Fibroblast of lung (primary cell): ENCODE measurements at regions not wholly inside any gene's neighbourhood (a gene's known extent, or its start where the extent isn't known, plus 50 kb on each side); places are given as distances from the start of the nearest gene placed in this dataset.

ENCODE experiments used
- DNase-seq, 2 donors: peaks; one replicate each; pipeline versions ENCODE4 v3.0.0 to v3.0.0-alpha.2; 2010; ENCODE audit warnings: low read depth in 2 of 2
- H2AFZ ChIP-seq: 2 replicates; pipeline ENCODE4 v1.5.1; 2012; ENCODE audit warnings: low read length, control low read depth, inconsistent platforms
- H3K27ac ChIP-seq: 2 replicates; pipeline ENCODE4 v1.5.1; 2011; ENCODE audit warnings: low read length, control low read depth; ENCODE audit not compliant: insufficient read depth
- H3K27me3 ChIP-seq: 2 replicates; pipeline ENCODE4 v1.5.1; 2011; ENCODE audit warnings: mild to moderate bottlenecking, low read length; ENCODE audit not compliant: control insufficient read depth, insufficient read depth
- H3K36me3 ChIP-seq: 2 replicates; pipeline ENCODE4 v1.5.1; 2011; ENCODE audit warnings: low read length; ENCODE audit not compliant: control insufficient read depth, insufficient read depth
- H3K4me1 ChIP-seq: 2 replicates; pipeline ENCODE4 v1.5.1; 2011; ENCODE audit warnings: low read length; ENCODE audit not compliant: control insufficient read depth, insufficient read depth; ENCODE audit errors: extremely low read depth
- H3K4me2 ChIP-seq: 2 replicates; pipeline ENCODE4 v1.5.1; 2011; ENCODE audit warnings: low read length, control low read depth; ENCODE audit not compliant: insufficient read depth; ENCODE audit errors: extremely low read depth
- H3K4me3 ChIP-seq, 4 experiments: fragments of 200-600 bp in 1 of 4; sonication (generic) in 1 of 4; replicated peaks in 1 of 4; 2 replicates each; pipeline ENCODE4 v1.5.1; 2011 to 2016; ENCODE audit warnings: low read length in 4 of 4, low read depth in 3 of 4, mild to moderate bottlenecking in 3 of 4, control low read depth in 2 of 4, inconsistent platforms in 1 of 4, mixed read lengths in 1 of 4; ENCODE audit not compliant: insufficient read depth in 1 of 4; ENCODE audit errors: control extremely low read depth in 1 of 4
- H3K79me2 ChIP-seq: 2 replicates; pipeline ENCODE4 v1.5.1; 2012; ENCODE audit warnings: mild to moderate bottlenecking, low read length, inconsistent platforms; ENCODE audit not compliant: control insufficient read depth, insufficient read depth
- H3K9ac ChIP-seq: 2 replicates; pipeline ENCODE4 v1.5.1; 2011; ENCODE audit warnings: mild to moderate bottlenecking, low read length, control low read depth; ENCODE audit not compliant: insufficient read depth
- H3K9me3 ChIP-seq: 2 replicates; pipeline ENCODE4 v1.5.1; 2012; ENCODE audit warnings: low read depth, low read length; ENCODE audit not compliant: control insufficient read depth, insufficient read depth
- H4K20me1 ChIP-seq: 2 replicates; pipeline ENCODE4 v1.5.1; 2011; ENCODE audit warnings: low read length; ENCODE audit not compliant: control insufficient read depth, insufficient read depth; ENCODE audit errors: extremely low read depth
- CTCF ChIP-seq, 2 donors: IDR thresholded peaks in 1 of 2; conservative IDR thresholded peaks in 1 of 2; 1 replicate in 1 of 2; 2 replicates in 1 of 2; pipeline ENCODE4 v1.5.1; 2011 to 2012; ENCODE audit warnings: low read length in 2 of 2, control low read depth in 1 of 2, inconsistent platforms in 1 of 2, low read depth in 1 of 2, mild to moderate bottlenecking in 1 of 2
- EZH2 ChIP-seq: IDR thresholded peaks from 2 replicates; pipeline ENCODE4 v1.5.1; 2012; ENCODE audit warnings: low read length, control low read depth, mild to moderate bottlenecking; ENCODE audit errors: missing control alignments

GRCh38 chr13:79943346-79944023 is 397.4 kb downstream of the SPRY2 start:
- peak in 1 of 2 donors; percentile 39 for DNase-seq
- H3K4me3 ChIP-seq: no peak overlapping the region
- H3K36me3 ChIP-seq: no peaks in the 10 kb centered on the region
- no peaks in the 10 kb centered on the region for H3K4me1 ChIP-seq
- H3K79me2 ChIP-seq: no peaks in the 10 kb centered on the region
- no peak overlapping the region for H3K4me2 ChIP-seq
- TF ChIP-seq CTCF (conservative IDR thresholded peaks at IDR 0.05 in 1 of 2, IDR thresholded peaks at IDR 0.05 in 1 of 2; ENCODE audit: low read depth in 1 of 2, low read length in 2 of 2) (no peak), EZH2 (no peak)
- H4K20me1 ChIP-seq: no peaks in the 10 kb centered on the region
- H3K27me3 ChIP-seq: no peaks in the 10 kb centered on the region
- no peaks in the 10 kb centered on the region for H3K9me3 ChIP-seq
- H3K27ac ChIP-seq: no peak overlapping the region
- H2AFZ ChIP-seq: no peak overlapping the region
- H3K9ac ChIP-seq: no peak overlapping the region

- Histone ChIP-seq H3K4me2 (no peak overlapping the region), H3K27me3 (no peaks in the 10 kb centered on the region), H3K4me3 (no peak overlapping the region), H3K27ac (no peak overlapping the region), H3K36me3 (no peaks in the 10 kb centered on the region), H3K4me1 (peaks cover 2% of the 10 kb centered on the region), H4K20me1 (no peaks in the 10 kb centered on the region), H3K79me2 (no peaks in the 10 kb centered on the region), H3K9me3 (no peaks in the 10 kb centered on the region), H3K9ac (no peak overlapping the region), H2AFZ (no peak overlapping the region)
- TF ChIP-seq CTCF (conservative IDR thresholded peaks at IDR 0.05 in 1 of 2, IDR thresholded peaks at IDR 0.05 in 1 of 2; ENCODE audit: low read depth in 1 of 2, low read length in 2 of 2): no peak
- DNase-seq: no peak
Observed at GRCh38 chr13:79941752-79942151, 399.2 kb downstream of the SPRY2 start.

- no peak for TF ChIP-seq CTCF (conservative IDR thresholded peaks at IDR 0.05 in 1 of 2, IDR thresholded peaks at IDR 0.05 in 1 of 2; ENCODE audit: low read depth in 1 of 2, low read length in 2 of 2)
- TF ChIP-seq EZH2: no peak
- Histone ChIP-seq H3K9ac (no peak overlapping the region), H3K79me2 (no peaks in the 10 kb centered on the region), H2AFZ (no peak overlapping the region), H3K4me3 (no peak overlapping the region), H3K4me1 (peaks cover 14% of the 10 kb centered on the region), H3K9me3 (no peaks in the 10 kb centered on the region), H4K20me1 (no peaks in the 10 kb centered on the region), H3K36me3 (no peaks in the 10 kb centered on the region), H3K4me2 (no peak overlapping the region), H3K27me3 (no peaks in the 10 kb centered on the region), H3K27ac (no peak overlapping the region)
- DNase-seq: no peak
Observed at GRCh38 chr13:79939689-79940088, 401.2 kb downstream of the SPRY2 start.
